Hepatocyte (in vitro differentiated cells): ENCODE measurements at regions not wholly inside any gene's neighbourhood (a gene's known extent, or its start where the extent isn't known, plus 50 kb on each side); places are given as distances from the start of the nearest gene placed in this dataset.
A peak's percentile ranks its signal among the peaks of the same experiment; 100 is the strongest.

Source experiments
- DNase-seq: peaks from one replicate; pipeline ENCODE4 v3.0.0-alpha.2; 2016; ENCODE audit warnings: low spot score
- H2AFZ ChIP-seq: fragments of 200-600 bp; sonication (generic); 2 replicates; pipeline ENCODE4 v1.6.0; 2016; ENCODE audit warnings: antibody characterized with exemption, mild to moderate bottlenecking
- H3K27ac ChIP-seq: fragments of 200-600 bp; sonication (generic); 2 replicates; pipeline ENCODE4 v1.5.1; 2016; ENCODE audit warnings: mild to moderate bottlenecking
- H3K27me3 ChIP-seq: fragments of 200-600 bp; sonication (generic); 2 replicates; pipeline ENCODE4 v1.6.1; 2016
- H3K36me3 ChIP-seq: fragments of 200-600 bp; sonication (generic); replicated peaks from 2 replicates; pipeline ENCODE4 v1.5.1; 2016; ENCODE audit warnings: low read depth; ENCODE audit not compliant: insufficient read depth
- H3K4me1 ChIP-seq: fragments of 200-600 bp; sonication (generic); 2 replicates; pipeline ENCODE4 v1.5.1; 2016; ENCODE audit warnings: mild to moderate bottlenecking, moderate library complexity; ENCODE audit not compliant: insufficient read depth
- H3K4me2 ChIP-seq: fragments of 200-600 bp; sonication (generic); 2 replicates; pipeline ENCODE4 v1.6.0; 2016
- H3K4me3 ChIP-seq: fragments of 200-600 bp; sonication (generic); 2 replicates; pipeline ENCODE4 v1.5.1; 2016; ENCODE audit warnings: mild to moderate bottlenecking
- H3K79me2 ChIP-seq: fragments of 200-600 bp; sonication (generic); 2 replicates; pipeline ENCODE4 v1.6.0; 2017; ENCODE audit warnings: mild to moderate bottlenecking
- H3K9me2 ChIP-seq: fragments of 200-600 bp; sonication (generic); replicated peaks from 2 replicates; pipeline ENCODE4 v1.6.0; 2017; ENCODE audit warnings: mild to moderate bottlenecking; ENCODE audit not compliant: insufficient read depth
- H3K9me3 ChIP-seq: fragments of 200-600 bp; sonication (generic); 2 replicates; pipeline ENCODE4 v1.5.1; 2016; ENCODE audit warnings: low read depth, mild to moderate bottlenecking
- H4K20me1 ChIP-seq: fragments of 200-600 bp; sonication (generic); 2 replicates; pipeline ENCODE4 v1.6.0; 2016; ENCODE audit warnings: mild to moderate bottlenecking; ENCODE audit not compliant: insufficient read depth, poor library complexity, severe bottlenecking
- CTCF ChIP-seq: fragments of 200-600 bp; sonication (generic); IDR thresholded peaks from 2 replicates; pipeline ENCODE4 v1.5.1; 2016; ENCODE audit warnings: antibody characterized with exemption, mild to moderate bottlenecking; ENCODE audit not compliant: poor library complexity
- EZH2 ChIP-seq: fragments of 200-600 bp; sonication (generic); IDR thresholded peaks from 2 replicates; pipeline ENCODE4 v1.6.1; 2016; ENCODE audit warnings: antibody characterized with exemption, mild to moderate bottlenecking, borderline replicate concordance
- EZH2phosphoT487 ChIP-seq: fragments of 200-600 bp; sonication (generic); IDR thresholded peaks from one replicate; pipeline ENCODE4 v1.6.1; 2018; ENCODE audit warnings: antibody characterized with exemption, mild to moderate bottlenecking, low read depth, moderate library complexity; ENCODE audit not compliant: unreplicated experiment, severe bottlenecking
- WGBS: methylation state at CpG from one replicate; pipeline ENCODE4 v1.1.6; 2016; ENCODE audit warnings: low lambda C conversion rate; ENCODE audit errors: missing lambda C conversion rate; 5-methylcytosine and 5-hydroxymethylcytosine counted together

- H4K20me1 ChIP-seq: no peaks in the 10 kb centered on the region
- H3K9me2 ChIP-seq: no peaks in the 10 kb centered on the region
- TF ChIP-seq EZH2phosphoT487 (no peak), CTCF (no peak), EZH2 (no peak)
- H3K4me1 ChIP-seq: no peaks in the 10 kb centered on the region
- H3K9me3 ChIP-seq: no peaks in the 10 kb centered on the region
- no peaks in the 10 kb centered on the region for H3K36me3 ChIP-seq
- no peak overlapping the region for H3K27ac ChIP-seq
- H3K4me2 ChIP-seq: no peak overlapping the region
- H3K27me3 ChIP-seq: no peaks in the 10 kb centered on the region
- 92% methylated on average over 6 of the region's 6 CpGs for WGBS
- no peaks in the 10 kb centered on the region for H3K79me2 ChIP-seq
- no peak overlapping the region for H3K4me3 ChIP-seq
- H2AFZ ChIP-seq: no peak overlapping the region
- no peak for DNase-seq
Observed at GRCh38 chr1:230516889-230517288, 90.8 kb upstream of the PGBD5 start.

GRCh38 chr1:230515451-230516145, 89.5 kb upstream of the PGBD5 start:
- H3K4me2 ChIP-seq: no peak overlapping the region
- no peak overlapping the region for H3K27ac ChIP-seq
- H3K9me2 ChIP-seq: no peaks in the 10 kb centered on the region
- H3K79me2 ChIP-seq: no peaks in the 10 kb centered on the region
- H3K36me3 ChIP-seq: no peaks in the 10 kb centered on the region
- TF ChIP-seq EZH2phosphoT487: no peak
- TF ChIP-seq CTCF: no peak
- no peak for TF ChIP-seq EZH2
- no peaks in the 10 kb centered on the region for H4K20me1 ChIP-seq
- no peak overlapping the region for H3K4me3 ChIP-seq
- no peak overlapping the region for H2AFZ ChIP-seq
- no peaks in the 10 kb centered on the region for H3K4me1 ChIP-seq
- 55% methylated on average over 9 of the region's 9 CpGs for whole genome bisulfite sequencing
- peak; percentile 31 for DNase-seq
- no peaks in the 10 kb centered on the region for H3K27me3 ChIP-seq
- H3K9me3 ChIP-seq: no peaks in the 10 kb centered on the region

- no peaks in the 10 kb centered on the region for H3K9me3 ChIP-seq
- no peak overlapping the region for H3K4me2 ChIP-seq
Observed at GRCh38 chr1:230510496-230510895, 84.4 kb upstream of the PGBD5 start.

More at GRCh38 chr1:230510496-230510895, 84.4 kb upstream of the PGBD5 start:
- Histone ChIP-seq H3K9me2 (no peaks in the 10 kb centered on the region), H2AFZ (no peak overlapping the region), H4K20me1 (no peaks in the 10 kb centered on the region), H3K4me1 (no peaks in the 10 kb centered on the region), H3K79me2 (no peaks in the 10 kb centered on the region), H3K36me3 (no peaks in the 10 kb centered on the region), H3K27me3 (no peaks in the 10 kb centered on the region), H3K4me3 (no peak overlapping the region), H3K27ac (no peak overlapping the region)
- 95% methylated on average over 1 of the region's 1 CpG for WGBS
- TF ChIP-seq EZH2phosphoT487 (no peak), CTCF (no peak), EZH2 (no peak)
- no peak for DNase-seq
